Parathyroid adenoma (tissue), 2 donors: ENCODE measurements at regions not wholly inside any gene's neighbourhood (a gene's known extent, or its start where the extent isn't known, plus 50 kb on each side); places are given as distances from the start of the nearest gene placed in this dataset.
"Not testable (repeated sequence)": the region's sequence is repeated elsewhere in the genome, so short reads cannot be mapped to it uniquely, and the experiment has no call there.

Experiments used
- H2AFZ ChIP-seq: fragments of 300-600 bp; sonication (generic); one replicate; pipeline ENCODE4 v1.7.0; 2017; ENCODE audit warnings: antibody characterized with exemption, mild to moderate bottlenecking
- H3K27ac ChIP-seq: fragments of 300-600 bp; sonication (generic); one replicate; pipeline ENCODE4 v1.7.0; 2017
- H3K27me3 ChIP-seq: fragments of 300-600 bp; sonication (generic); one replicate; pipeline ENCODE4 v1.7.0; 2017; ENCODE audit warnings: low read length; ENCODE audit not compliant: control insufficient read depth, insufficient read depth
- H3K36me3 ChIP-seq: fragments of 300-600 bp; sonication (generic); one replicate; pipeline ENCODE4 v1.7.0; 2017; ENCODE audit warnings: low read length; ENCODE audit not compliant: control insufficient read depth, insufficient read depth
- H3K4me1 ChIP-seq: fragments of 300-600 bp; sonication (generic); one replicate; pipeline ENCODE4 v1.7.0; 2017; ENCODE audit warnings: control low read depth
- H3K4me2 ChIP-seq: fragments of 300-600 bp; sonication (generic); one replicate; pipeline ENCODE4 v1.7.0; 2017; ENCODE audit warnings: low read length
- H3K4me3 ChIP-seq: fragments of 300-600 bp; sonication (generic); one replicate; pipeline ENCODE4 v1.7.0; 2017; ENCODE audit warnings: low read depth, low read length
- H3K79me2 ChIP-seq: fragments of 300-600 bp; sonication (generic); one replicate; pipeline ENCODE4 v1.7.0; 2017; ENCODE audit warnings: control low read depth
- H3K9ac ChIP-seq: fragments of 300-600 bp; sonication (generic); one replicate; pipeline ENCODE4 v1.7.0; 2017; ENCODE audit warnings: mild to moderate bottlenecking
- H3K9me3 ChIP-seq: fragments of 300-600 bp; sonication (generic); one replicate; pipeline ENCODE4 v1.7.0; 2017; ENCODE audit warnings: low read length; ENCODE audit not compliant: control insufficient read depth
- TF ChIP-seq, protein P1 (sequence below): fragments of 300-600 bp; sonication (generic); IDR thresholded peaks from one replicate; pipeline ENCODE4 v1.7.0; 2017; ENCODE audit warnings: antibody characterized with exemption, mild to moderate bottlenecking
- donor health status: primary hyperparathyroidism.

DNA sequence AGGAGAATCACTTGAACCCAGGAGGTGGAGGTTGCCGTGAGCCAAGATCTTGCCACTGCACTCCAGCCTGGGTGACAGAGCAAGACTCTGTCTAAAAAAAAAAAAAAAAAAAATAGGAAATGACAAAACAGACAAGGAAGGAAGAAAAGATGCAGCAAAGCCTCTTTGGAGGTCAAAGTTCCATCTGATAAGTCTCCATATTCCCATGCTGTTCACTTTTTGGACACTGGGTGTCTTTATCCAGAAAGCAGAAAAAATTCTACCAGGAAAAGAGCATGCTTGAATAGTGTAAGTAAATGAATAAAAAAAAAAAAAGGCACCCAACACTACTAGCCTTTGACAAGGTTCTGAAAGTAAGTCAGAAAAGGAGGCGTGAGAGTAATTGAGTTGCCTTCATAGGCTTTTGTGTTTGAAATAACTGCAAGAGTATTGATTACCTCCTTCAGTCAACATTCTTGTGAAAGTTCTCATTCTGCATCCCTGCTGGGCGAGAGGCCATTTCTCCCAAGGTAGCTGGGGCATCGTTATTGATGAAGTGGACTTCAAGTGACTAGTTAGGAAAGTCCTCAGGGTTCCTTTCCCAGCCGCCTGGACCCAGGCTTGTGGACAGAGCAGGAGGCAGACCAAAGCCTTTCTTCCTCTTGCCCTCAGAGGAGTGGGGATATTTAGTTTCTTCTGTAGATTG, 133.3 kb upstream of the KIF5B start:
- Histone ChIP-seq H3K9ac (no peak overlapping the region), H2AFZ (peak overlapping the region; percentile 7), H3K4me3 (no peak overlapping the region), H3K4me2 (no peak overlapping the region), H3K79me2 (no peaks in the 10 kb centered on the region), H3K9me3 (no peaks in the 10 kb centered on the region), H3K27ac (no peak overlapping the region), H3K36me3 (no peaks in the 10 kb centered on the region), H3K4me1 (no peaks in the 10 kb centered on the region), H3K27me3 (no peaks in the 10 kb centered on the region)
- TF ChIP-seq, protein P1, sequence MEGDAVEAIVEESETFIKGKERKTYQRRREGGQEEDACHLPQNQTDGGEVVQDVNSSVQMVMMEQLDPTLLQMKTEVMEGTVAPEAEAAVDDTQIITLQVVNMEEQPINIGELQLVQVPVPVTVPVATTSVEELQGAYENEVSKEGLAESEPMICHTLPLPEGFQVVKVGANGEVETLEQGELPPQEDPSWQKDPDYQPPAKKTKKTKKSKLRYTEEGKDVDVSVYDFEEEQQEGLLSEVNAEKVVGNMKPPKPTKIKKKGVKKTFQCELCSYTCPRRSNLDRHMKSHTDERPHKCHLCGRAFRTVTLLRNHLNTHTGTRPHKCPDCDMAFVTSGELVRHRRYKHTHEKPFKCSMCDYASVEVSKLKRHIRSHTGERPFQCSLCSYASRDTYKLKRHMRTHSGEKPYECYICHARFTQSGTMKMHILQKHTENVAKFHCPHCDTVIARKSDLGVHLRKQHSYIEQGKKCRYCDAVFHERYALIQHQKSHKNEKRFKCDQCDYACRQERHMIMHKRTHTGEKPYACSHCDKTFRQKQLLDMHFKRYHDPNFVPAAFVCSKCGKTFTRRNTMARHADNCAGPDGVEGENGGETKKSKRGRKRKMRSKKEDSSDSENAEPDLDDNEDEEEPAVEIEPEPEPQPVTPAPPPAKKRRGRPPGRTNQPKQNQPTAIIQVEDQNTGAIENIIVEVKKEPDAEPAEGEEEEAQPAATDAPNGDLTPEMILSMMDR = peak; percentile 10

DNA sequence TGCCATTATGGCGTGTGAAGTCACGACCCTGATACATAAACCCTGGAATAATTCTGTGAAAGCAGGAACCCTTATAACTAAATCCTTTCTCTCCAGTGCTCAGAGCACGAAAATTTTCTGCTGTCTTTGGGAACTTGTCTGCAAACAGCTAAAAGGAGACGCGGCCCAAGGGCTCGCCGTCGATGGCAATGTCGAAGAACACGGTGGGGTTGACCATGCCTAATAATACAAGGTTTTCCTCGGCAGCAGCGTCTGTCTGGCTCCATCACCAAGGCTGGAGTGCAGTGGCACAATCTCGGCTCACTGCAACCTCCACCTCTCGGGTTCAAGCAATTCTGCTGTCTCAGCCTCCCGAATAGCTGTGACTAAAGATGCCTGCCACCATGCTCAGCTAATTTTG, 132.4 kb upstream of the KIF5B start:
- H3K27me3 ChIP-seq, H3K4me3 ChIP-seq, H3K4me1 ChIP-seq, H3K4me2 ChIP-seq, H3K27ac ChIP-seq, H3K9me3 ChIP-seq, H3K79me2 ChIP-seq, H3K9ac ChIP-seq, H3K36me3 ChIP-seq, H2AFZ ChIP-seq: not testable (repeated sequence)

DNA sequence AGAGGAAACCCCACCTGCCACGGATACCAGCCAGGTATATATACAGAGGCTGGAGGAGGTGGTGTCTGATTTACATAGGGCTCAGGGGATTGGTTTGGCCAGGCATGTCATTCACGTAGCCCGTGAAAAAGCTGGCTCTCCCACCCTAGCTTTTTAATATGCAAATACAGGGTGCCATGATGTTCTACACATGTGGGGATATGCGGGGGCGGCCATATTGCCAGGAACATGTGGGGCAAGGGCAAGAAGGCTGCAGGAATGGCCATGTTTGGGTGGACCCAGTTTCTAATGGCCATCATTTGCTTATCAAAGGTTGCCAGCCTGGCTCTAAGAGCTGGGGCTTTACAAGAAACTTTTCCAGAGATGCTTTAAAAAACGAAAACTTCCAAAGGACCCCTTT, 131.5 kb upstream of the KIF5B start:
- TF ChIP-seq, protein P1 = no peak

DNA sequence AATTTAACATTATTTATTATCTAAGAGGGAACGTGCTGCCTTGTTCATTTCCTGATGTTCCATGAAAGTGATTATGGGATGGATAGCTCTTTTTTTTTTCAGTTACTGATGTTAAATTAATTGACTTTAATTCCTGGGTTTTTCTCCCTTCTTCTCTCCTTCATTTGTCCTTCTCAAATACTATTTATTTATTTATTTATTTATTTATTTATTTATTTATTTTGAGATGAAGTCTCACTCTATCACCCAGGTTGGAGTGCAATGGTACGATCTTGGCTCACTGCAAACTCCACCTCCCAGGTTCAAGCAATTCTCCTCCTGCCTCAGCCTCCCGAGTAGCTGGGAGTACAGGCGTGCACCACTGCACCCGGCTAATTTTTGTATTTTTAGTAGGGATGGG, 127.4 kb upstream of the KIF5B start:
- H3K36me3 ChIP-seq, H3K4me3 ChIP-seq: not testable (repeated sequence)

More for the DNA sequence above, 131.5 kb upstream of the KIF5B start:
- Histone ChIP-seq H3K9me3 (no peaks in the 10 kb centered on the region), H2AFZ (no peak overlapping the region), H3K27ac (no peak overlapping the region), H3K4me1 (no peaks in the 10 kb centered on the region), H3K36me3 (no peaks in the 10 kb centered on the region), H3K4me3 (no peak overlapping the region), H3K27me3 (no peaks in the 10 kb centered on the region), H3K9ac (no peak overlapping the region), H3K79me2 (no peaks in the 10 kb centered on the region), H3K4me2 (no peak overlapping the region)

DNA sequence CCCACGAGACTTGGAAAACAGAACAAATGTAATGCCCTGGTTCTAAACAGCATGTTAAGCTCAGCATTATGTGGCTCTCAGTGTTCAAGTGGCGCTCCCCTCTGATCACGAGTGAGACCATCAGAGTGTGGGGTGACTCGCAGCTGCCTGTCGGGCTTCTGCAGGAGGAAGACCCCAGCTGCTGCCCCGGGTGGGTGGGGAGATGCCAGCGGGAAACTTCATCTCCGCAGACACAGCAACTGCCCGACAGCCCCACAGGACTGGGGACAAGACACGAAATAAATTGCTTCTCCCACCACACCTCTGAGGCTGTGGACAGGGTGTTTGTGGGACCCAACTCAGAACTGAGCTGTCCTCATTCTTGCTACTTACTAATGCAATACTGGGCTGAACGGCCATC, 126.3 kb upstream of the KIF5B start:
- TF ChIP-seq, protein P1 = no peak
- H3K4me2 ChIP-seq = no peak overlapping the region
- H3K27me3 ChIP-seq = no peaks in the 10 kb centered on the region
- H3K4me1 ChIP-seq = no peaks in the 10 kb centered on the region
- H3K4me3 ChIP-seq = no peak overlapping the region
- H3K27ac ChIP-seq = no peak overlapping the region
- H2AFZ ChIP-seq = no peak overlapping the region
- no peaks in the 10 kb centered on the region for H3K9me3 ChIP-seq
- no peaks in the 10 kb centered on the region for H3K36me3 ChIP-seq
- no peak overlapping the region for H3K9ac ChIP-seq
- H3K79me2 ChIP-seq = no peaks in the 10 kb centered on the region

More for the DNA sequence above, 127.4 kb upstream of the KIF5B start:
- not testable (repeated sequence) for H3K9me3 ChIP-seq, H2AFZ ChIP-seq, H3K4me2 ChIP-seq, H3K9ac ChIP-seq, H3K27me3 ChIP-seq, H3K4me1 ChIP-seq, H3K27ac ChIP-seq, H3K79me2 ChIP-seq
